Heart right ventricle (tissue), 16 donors: ENCODE measurements at regions not wholly inside any gene's neighbourhood (a gene's known extent, or its start where the extent isn't known, plus 50 kb on each side); places are given as distances from the start of the nearest gene placed in this dataset.

Experiments
- ATAC-seq, 8 donors: fragments of 200-7000 bp; cut with Tn5 transposase; one replicate each; pipeline ENCODE4 v1.9.1; 2020; ENCODE audit warnings: mild to moderate bottlenecking in 8 of 8, moderate library complexity in 8 of 8, moderate number of reproducible peaks in 1 of 8
- DNase-seq, 2 donors: peaks; one replicate each; pipeline ENCODE4 v3.0.0-alpha.2; 2020
- H3K27ac ChIP-seq, 10 donors: fragments of 200-600 bp; sonication (generic) in 2 of 10; one replicate each; pipeline versions ENCODE4 v1.5.0 to v1.8.0; 2020 to 2022; ENCODE audit warnings: mild to moderate bottlenecking in 3 of 10
- H3K27me3 ChIP-seq, 7 donors: fragments of 200-600 bp; one replicate each; pipeline ENCODE4 v1.8.0; 2021 to 2022; ENCODE audit warnings: mild to moderate bottlenecking in 2 of 7
- H3K36me3 ChIP-seq, 9 donors: fragments of 200-600 bp; sonication (generic) in 1 of 9; one replicate each; pipeline versions ENCODE4 v1.5.0 to v1.8.0; 2020 to 2022; ENCODE audit warnings: mild to moderate bottlenecking in 2 of 9
- H3K4me1 ChIP-seq, 9 donors: fragments of 200-600 bp; sonication (generic) in 1 of 9; one replicate each; pipeline versions ENCODE4 v1.5.0 to v1.8.0; 2020 to 2022; ENCODE audit warnings: mild to moderate bottlenecking in 4 of 9
- H3K4me3 ChIP-seq, 10 donors: fragments of 200-600 bp; sonication (generic) in 2 of 10; one replicate each; pipeline versions ENCODE4 v1.5.0 to v1.8.0; 2020 to 2022; ENCODE audit warnings: mild to moderate bottlenecking in 7 of 10, moderate library complexity in 2 of 10
- H3K9me3 ChIP-seq, 11 donors: fragments of 200-600 bp in 10 of 11; sonication (generic) in 2 of 11; one replicate each; pipeline versions ENCODE4 v1.5.0 to v1.8.0; 2013 to 2022; ENCODE audit warnings: mild to moderate bottlenecking in 2 of 11, control low read depth in 1 of 11, moderate library complexity in 1 of 11
- CTCF ChIP-seq, 9 donors: fragments of 200-600 bp; sonication (generic) in 2 of 9; IDR thresholded peaks; one replicate each; pipeline versions ENCODE4 v1.5.0 to v1.8.0; 2021 to 2022; ENCODE audit warnings: antibody characterized with exemption in 9 of 9, mild to moderate bottlenecking in 5 of 9, moderate library complexity in 1 of 9
- WGBS, 2 donors: extraction: QIAGEN DNeasy Blood & Tissue Kit; methylation state at CpG; one replicate each; pipeline ENCODE4 v1.1.7; 2013; ENCODE audit warnings: inconsistent platforms in 1 of 2; 5-methylcytosine and 5-hydroxymethylcytosine counted together
- intact Hi-C, 10 donors: fragments of 100-400 bp; cut with DNase I; formaldehyde crosslinking; loops; one replicate each; pipeline versions ENCODE4 v1.11.1 to v1.14.2; 2022
- donor health status: Arrhythmogenic right ventricular cardiomyopathy.
- donor health status: ischemic (EF 13 %, LVEDD 7.1; RV severe dilation, severe dysfunction).
- donor health status: healthy with polysubstance abuse.
- donor health status: DM: no; HTN: yes; CAD: no.
- donor health status: DM: no; HTN: no; CAD: no.
- donor health status: ischemic (EF 25% LVEDD 6.9; RV normal size, moderate dysfunction).
- donor health status: ischemic (EF 25% LVEDD 5.7; RV mildly dilated, moderate dysfunction).
- donor health status: healthy.
- donor health status: DM: yes; HTN: yes; CAD: no.
- donor health status: Ischemic cardiomyopathy.
- donor health status: ischemic (EF 35%, LVEDD 5.7; RV mildly dilated, moderate dysfunction).
- donor health status: nonischemic (EF 11% LVEDD 7.7; RV severe dilation, severe dysfunction).
- donor health status: DM: yes; HTN: yes; CAD: no.
- donor health status: PGD.
- donor health status: ischemic (EF 29% LVEDD 5.4; RV normal size, mild dysfunction).
- donor health status: nonischemic (EF 23%, LVEDD 6.1; RV moderate dilation, normal function).

- Histone ChIP-seq H3K4me1 (no peaks in the 10 kb centered on the region), H3K9me3 (no peaks in the 10 kb centered on the region), H3K27me3 (peaks cover 0 to 39% (median 19%) of the 10 kb centered on the region in 7 donors), H3K4me3 (no peak overlapping the region), H3K27ac (no peak overlapping the region), H3K36me3 (no peaks in the 10 kb centered on the region)
- intact Hi-C loops: no loop called here
- ATAC-seq (no peak), DNase-seq (no peak)
- TF ChIP-seq CTCF (IDR thresholded peaks at IDR 0.05): peak in 2 of 9 donors; percentile 6 to 9
- 79 to 80% methylated on average over 5 of the region's 5 CpGs for WGBS, 2 donors
Observed at GRCh38 chr14:94717808-94718207, 52.1 kb downstream of the GSC start.

GRCh38 chr14:94716976-94717375 lies 52.9 kb downstream of the GSC start:
- ATAC-seq (no peak), DNase-seq (no peak)
- Histone ChIP-seq H3K9me3 (no peaks in the 10 kb centered on the region), H3K4me3 (no peak overlapping the region), H3K4me1 (no peaks in the 10 kb centered on the region), H3K27me3 (peaks cover 0 to 48% (median 27%) of the 10 kb centered on the region in 7 donors), H3K27ac (no peak overlapping the region), H3K36me3 (no peaks in the 10 kb centered on the region)
- 67 to 85% methylated on average over 2 of the region's 2 CpGs for WGBS, 2 donors
- no peak for TF ChIP-seq CTCF (IDR thresholded peaks at IDR 0.05)
- intact Hi-C loops: no loop called here

- H3K27ac ChIP-seq: no peak overlapping the region
- intact Hi-C loops: no loop called here
- H3K27me3 ChIP-seq: peaks cover 0 to 79% (median 54%) of the 10 kb centered on the region in 7 donors
Observed at GRCh38 chr14:94713115-94713514, 56.8 kb downstream of the GSC start.

GRCh38 chr14:94710731-94711130 lies 59.2 kb downstream of the GSC start:
- WGBS, 2 donors: 92% methylated on average over 10 of the region's 10 CpGs
- intact Hi-C loops: no loop called here
- no peak for TF ChIP-seq CTCF (IDR thresholded peaks at IDR 0.05)
- Histone ChIP-seq H3K27ac (no peak overlapping the region), H3K4me3 (no peak overlapping the region), H3K36me3 (no peaks in the 10 kb centered on the region), H3K4me1 (no peaks in the 10 kb centered on the region), H3K27me3 (peaks cover 3 to 94% (median 70%) of the 10 kb centered on the region in 7 donors), H3K9me3 (no peaks in the 10 kb centered on the region)
- no peak for DNase-seq
- ATAC-seq: no peak

More at GRCh38 chr14:94713115-94713514, 56.8 kb downstream of the GSC start:
- no peak for DNase-seq
- Histone ChIP-seq H3K4me3 (no peak overlapping the region), H3K9me3 (no peaks in the 10 kb centered on the region), H3K4me1 (no peaks in the 10 kb centered on the region), H3K36me3 (no peaks in the 10 kb centered on the region)
- TF ChIP-seq CTCF (IDR thresholded peaks at IDR 0.05): no peak
- no peak for ATAC-seq
- WGBS, 2 donors: 31 to 34% methylated on average over 13 of the region's 13 CpGs
